ENCODE measurements at regions not wholly inside any gene's neighbourhood (a gene's known extent, or its start where the extent isn't known, plus 50 kb on each side); places are given as distances from the start of the nearest gene placed in this dataset.

GRCh38 chr6:141874930-141875602 is 257.7 kb upstream of the GJE1 start:
- no peak for TF ChIP-seq CTCF (IDR thresholded peaks at IDR 0.05)
- no peak for TF ChIP-seq ZFX (IDR thresholded peaks at IDR 0.05; ENCODE audit: borderline replicate concordance)
